G401 (cell line): ENCODE measurements at regions not wholly inside any gene's neighbourhood (a gene's known extent, or its start where the extent isn't known, plus 50 kb on each side); places are given as distances from the start of the nearest gene placed in this dataset.

Experiments
- DNase-seq: peaks from one replicate; pipeline ENCODE4 v3.0.0-alpha.2; 2015; ENCODE audit warnings: low spot score
- in situ Hi-C: cut with HindIII; loops from 2 replicates; pipeline ENCODE4 v1.10.0; 2016; ENCODE audit warnings: low sequenced_read_pairs, mixed read lengths

GRCh38 chr2:173773076-173773475 is 192.1 kb downstream of the SP3 start:
- DNase-seq = no peak
- in situ Hi-C loops = no loop called here

- in situ Hi-C loops = no loop called here
These were observed 189.7 kb downstream of the SP3 start for GRCh38 chr2:173775440-173775839.

GRCh38 chr2:173782681-173783080 is 182.5 kb downstream of the SP3 start:
- in situ Hi-C loops = no loop called here
- DNase-seq = no peak

More at GRCh38 chr2:173775440-173775839, 189.7 kb downstream of the SP3 start:
- DNase-seq = no peak

- DNase-seq = no peak
- in situ Hi-C loops = no loop called here
These were observed 181.8 kb downstream of the SP3 start for GRCh38 chr2:173783382-173783781.

- no peak for DNase-seq
- in situ Hi-C loops = no loop called here
These were observed 179.4 kb downstream of the SP3 start for GRCh38 chr2:173785813-173786212.

- in situ Hi-C loops = no loop called here
- DNase-seq = no peak
These were observed 173.7 kb downstream of the SP3 start for GRCh38 chr2:173791502-173791901.

- DNase-seq = no peak
- in situ Hi-C loops = no loop called here
These were observed 173.0 kb downstream of the SP3 start for GRCh38 chr2:173792166-173792565.

GRCh38 chr2:173792741-173793140 is 172.4 kb downstream of the SP3 start:
- in situ Hi-C loops = no loop called here
- no peak for DNase-seq

- in situ Hi-C loops = no loop called here
- no peak for DNase-seq
These were observed 171.2 kb downstream of the SP3 start for GRCh38 chr2:173793709-173794565.

- in situ Hi-C loops = no loop called here
- DNase-seq = no peak
These were observed 167.4 kb downstream of the SP3 start for GRCh38 chr2:173797586-173798263.

- DNase-seq = no peak
- in situ Hi-C loops = no loop called here
These were observed 162.7 kb downstream of the SP3 start for GRCh38 chr2:173802518-173802917.

GRCh38 chr2:173803449-173803848 is 161.7 kb downstream of the SP3 start:
- in situ Hi-C loops = no loop called here

GRCh38 chr2:173806761-173807160 is 158.4 kb downstream of the SP3 start:
- in situ Hi-C loops = no loop called here
- no peak for DNase-seq

More at GRCh38 chr2:173803449-173803848, 161.7 kb downstream of the SP3 start:
- DNase-seq = no peak

GRCh38 chr2:173808718-173809117 is 156.5 kb downstream of the SP3 start:
- in situ Hi-C loops = no loop called here
- no peak for DNase-seq

- in situ Hi-C loops = no loop called here
These were observed 152.9 kb downstream of the SP3 start for GRCh38 chr2:173812321-173812720.

GRCh38 chr2:173814306-173814705 is 150.9 kb downstream of the SP3 start:
- in situ Hi-C loops = no loop called here
- DNase-seq = no peak

More at GRCh38 chr2:173812321-173812720, 152.9 kb downstream of the SP3 start:
- no peak for DNase-seq

GRCh38 chr2:173815772-173816171 is 149.4 kb downstream of the SP3 start:
- in situ Hi-C loops = no loop called here

GRCh38 chr2:173817582-173817981 is 147.6 kb downstream of the SP3 start:
- no peak for DNase-seq
- in situ Hi-C loops = no loop called here

More at GRCh38 chr2:173815772-173816171, 149.4 kb downstream of the SP3 start:
- no peak for DNase-seq

- DNase-seq = no peak
- in situ Hi-C loops = no loop called here
These were observed 146.9 kb downstream of the SP3 start for GRCh38 chr2:173818285-173818684.

- no peak for DNase-seq
- in situ Hi-C loops = no loop called here
These were observed 145.3 kb downstream of the SP3 start for GRCh38 chr2:173819852-173820251.
